ENCODE measurements at regions not wholly inside any gene's neighbourhood (a gene's known extent, or its start where the extent isn't known, plus 50 kb on each side); places are given as distances from the start of the nearest gene placed in this dataset.
"Not testable (repeated sequence)": the region's sequence is repeated elsewhere in the genome, so short reads cannot be mapped to it uniquely, and the experiment has no call there.

DNA sequence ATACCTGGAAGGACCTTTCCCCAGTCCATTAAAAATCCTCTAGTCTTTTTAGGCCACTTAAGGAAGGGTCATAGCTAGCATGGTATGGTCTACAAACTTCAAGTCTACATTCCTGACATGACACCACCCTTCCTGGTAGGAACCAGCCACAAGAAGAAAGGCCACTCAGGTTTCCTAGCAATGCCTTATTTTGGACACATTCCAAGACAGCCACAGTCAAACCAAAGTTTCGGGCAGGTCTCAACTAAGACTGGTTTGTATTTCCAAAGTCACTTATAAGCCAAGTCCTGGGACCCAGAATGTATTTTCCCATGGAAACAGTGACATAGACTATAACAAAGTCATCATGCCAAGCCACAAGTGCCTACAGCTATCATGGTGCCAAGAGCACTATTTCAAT lies 50.6 kb upstream of the SLC44A3 start:
- in situ Hi-C loops (cut with MboI; ENCODE audit: low pct_unique_long_range_greater_than_20kb, low sequenced_read_pairs), result no loop called here
- DNase-seq, result no peak

DNA sequence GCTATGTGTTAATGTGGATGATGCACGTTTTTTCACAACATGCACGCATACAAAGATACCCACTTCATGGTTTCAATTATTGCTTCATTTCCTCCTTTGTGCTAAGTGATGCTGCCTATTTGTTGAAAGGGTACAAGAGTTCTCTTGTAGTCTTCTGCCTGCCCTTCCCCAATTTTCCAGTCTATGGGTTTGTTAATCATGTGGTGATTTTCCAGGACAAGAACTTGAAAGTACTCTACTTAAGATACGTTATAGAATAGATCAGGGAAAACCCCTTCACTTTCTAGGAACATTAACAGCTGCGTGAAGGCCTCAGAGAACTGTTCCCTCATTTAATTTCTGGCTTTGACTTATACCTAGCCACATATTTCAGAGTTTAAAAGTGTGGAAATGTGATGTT lies 52.1 kb upstream of the SLC44A3 start:
- in situ Hi-C loops (cut with MboI; ENCODE audit: low pct_unique_long_range_greater_than_20kb, low sequenced_read_pairs), result no loop called here
- no peak for DNase-seq

DNA sequence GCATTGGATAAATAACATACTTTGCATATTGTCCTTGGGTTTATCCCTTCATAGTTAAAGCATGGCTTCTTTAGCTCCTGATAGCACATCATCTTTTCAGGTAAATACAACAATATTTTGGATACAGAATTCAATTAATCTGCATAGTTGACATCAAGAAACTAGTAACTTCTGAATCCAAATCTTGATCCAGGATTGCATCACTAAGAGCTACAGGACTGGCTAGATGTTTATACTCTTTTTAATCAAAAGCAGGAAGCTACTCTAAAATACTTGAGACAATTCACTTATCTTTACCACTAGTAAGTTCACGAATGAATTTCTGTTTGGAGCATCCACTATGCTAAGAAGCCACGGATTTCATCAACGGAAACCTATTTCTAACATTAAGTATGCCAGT lies 54.2 kb upstream of the SLC44A3 start:
- no peak for DNase-seq
- in situ Hi-C loops (cut with MboI; ENCODE audit: low pct_unique_long_range_greater_than_20kb, low sequenced_read_pairs), result no loop called here

DNA sequence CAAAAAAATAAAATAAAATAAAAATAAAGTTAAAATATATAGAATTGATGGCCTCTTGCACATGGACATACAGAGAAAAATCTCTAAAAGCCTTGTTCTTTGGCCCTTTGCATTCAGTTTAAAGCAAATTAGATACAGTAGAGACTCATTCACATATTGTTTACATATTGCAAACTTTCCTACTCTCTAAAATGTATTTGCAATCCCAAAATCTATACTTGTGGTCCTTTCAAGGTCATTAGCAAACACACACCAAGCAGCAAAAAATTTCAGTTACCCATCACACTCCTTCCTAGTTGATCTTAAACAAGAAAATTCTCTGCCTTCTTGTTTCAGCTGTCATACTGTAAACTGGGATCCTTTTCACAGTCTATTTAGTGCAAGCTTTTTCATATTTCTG lies 61.0 kb upstream of the SLC44A3 start:
- no peak for DNase-seq
- in situ Hi-C loops (cut with MboI; ENCODE audit: low pct_unique_long_range_greater_than_20kb, low sequenced_read_pairs), result no loop called here

DNA sequence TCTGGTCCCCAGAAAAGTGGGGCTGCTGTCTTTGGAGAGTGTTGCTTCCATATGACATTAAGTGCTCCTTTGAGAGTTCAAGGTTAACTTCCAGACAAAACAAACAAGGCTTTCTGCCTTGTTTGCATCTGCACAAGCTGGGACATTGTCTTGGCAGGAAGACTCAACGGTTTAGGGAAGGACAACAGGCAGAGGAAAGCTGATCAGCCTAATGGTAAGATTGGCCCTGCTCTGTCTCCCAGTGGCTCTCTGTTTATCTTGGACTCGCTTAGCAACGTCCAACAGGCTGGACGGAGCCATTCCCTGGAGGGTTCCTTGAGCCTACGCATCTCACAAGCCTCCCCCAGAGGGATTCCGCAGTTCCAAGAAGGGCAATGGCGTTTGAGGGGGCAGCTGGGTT lies 62.2 kb upstream of the SLC44A3 start:
- in situ Hi-C loops (cut with MboI; ENCODE audit: low pct_unique_long_range_greater_than_20kb, low sequenced_read_pairs), result no loop called here
- DNase-seq, result no peak

DNA sequence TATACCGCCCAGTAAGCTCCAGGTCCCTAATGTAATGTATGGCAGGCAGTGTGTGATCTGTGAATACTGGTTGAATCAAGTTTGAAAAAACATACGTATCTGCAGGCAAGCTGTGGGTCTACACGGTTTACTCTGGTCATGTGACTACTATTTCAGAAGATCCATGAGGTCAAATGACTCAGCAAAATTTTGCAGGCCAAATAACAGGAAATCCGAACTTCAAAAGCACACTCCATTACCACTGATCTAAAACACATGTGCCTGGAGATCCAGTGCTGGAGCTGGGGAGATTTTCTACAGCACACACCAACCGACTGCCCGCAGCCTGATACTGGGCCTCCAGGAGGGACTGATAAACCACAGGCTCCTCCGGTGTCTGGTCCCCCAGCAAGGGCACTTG lies 64.5 kb upstream of the SLC44A3 start:
- peak; percentile 98 for DNase-seq
- in situ Hi-C loops (cut with MboI; ENCODE audit: low pct_unique_long_range_greater_than_20kb, low sequenced_read_pairs), result no loop called here

DNA sequence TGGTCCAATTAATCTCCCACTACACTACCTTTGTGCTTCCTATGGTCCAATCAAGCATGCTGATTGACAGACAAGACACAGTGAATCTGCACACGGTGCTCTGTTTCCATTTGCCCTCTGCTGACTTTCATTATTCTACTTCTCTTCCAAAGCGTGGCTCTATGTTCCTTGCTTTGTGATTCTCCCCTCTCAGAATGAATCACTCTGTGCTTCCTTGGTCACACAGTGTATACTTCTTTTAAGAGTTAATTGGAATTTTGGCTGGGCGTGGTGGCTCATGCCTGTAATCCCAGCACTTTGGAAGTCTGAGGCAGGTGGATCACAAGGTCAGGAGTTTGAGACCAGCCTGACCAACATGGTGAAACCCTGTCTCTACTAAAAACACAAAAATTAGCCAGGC lies 65.1 kb upstream of the SLC44A3 start:
- DNase-seq; in situ Hi-C loops (cut with MboI; ENCODE audit: low pct_unique_long_range_greater_than_20kb, low sequenced_read_pairs): not testable (repeated sequence)

DNA sequence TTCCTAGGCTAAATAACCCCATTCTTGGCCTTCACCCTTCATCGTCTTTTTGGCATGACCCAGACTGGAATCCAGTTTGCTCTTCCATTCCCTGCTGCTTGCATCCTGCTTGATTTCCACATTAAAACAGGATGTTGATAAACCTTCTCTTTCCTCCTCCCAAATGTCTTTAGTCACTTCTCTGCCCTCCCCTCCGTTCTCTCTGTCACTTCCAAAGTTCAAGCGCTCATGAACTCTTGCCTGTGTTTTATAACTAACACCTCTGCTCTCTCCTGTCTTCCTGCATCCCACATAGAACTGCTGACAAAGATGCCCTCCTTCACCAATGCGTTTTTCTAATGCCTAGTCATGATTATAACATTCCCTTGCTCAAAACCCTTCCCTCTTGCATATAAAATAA lies 65.6 kb upstream of the SLC44A3 start:
- in situ Hi-C loops (cut with MboI; ENCODE audit: low pct_unique_long_range_greater_than_20kb, low sequenced_read_pairs), result no loop called here
- no peak for DNase-seq

DNA sequence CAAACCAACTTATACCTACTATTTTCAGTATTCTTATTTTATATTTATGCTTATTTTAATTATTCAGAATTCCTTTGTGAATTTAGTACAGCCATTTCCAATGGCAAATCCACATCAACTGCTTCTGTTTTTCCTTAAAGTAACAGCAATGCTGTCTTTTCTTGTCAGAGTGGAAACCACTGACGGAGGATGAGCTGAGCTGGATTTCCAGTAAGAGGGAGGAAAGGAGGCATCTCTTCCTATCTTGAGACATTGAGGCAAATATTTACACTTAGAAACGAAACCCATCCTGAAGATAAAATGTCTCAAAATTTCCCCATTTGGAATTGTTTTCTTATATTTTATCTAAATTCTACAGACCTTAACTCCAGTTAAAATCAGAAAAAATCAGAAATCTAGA lies 66.1 kb upstream of the SLC44A3 start:
- in situ Hi-C loops (cut with MboI; ENCODE audit: low pct_unique_long_range_greater_than_20kb, low sequenced_read_pairs), result no loop called here
- no peak for DNase-seq

DNA sequence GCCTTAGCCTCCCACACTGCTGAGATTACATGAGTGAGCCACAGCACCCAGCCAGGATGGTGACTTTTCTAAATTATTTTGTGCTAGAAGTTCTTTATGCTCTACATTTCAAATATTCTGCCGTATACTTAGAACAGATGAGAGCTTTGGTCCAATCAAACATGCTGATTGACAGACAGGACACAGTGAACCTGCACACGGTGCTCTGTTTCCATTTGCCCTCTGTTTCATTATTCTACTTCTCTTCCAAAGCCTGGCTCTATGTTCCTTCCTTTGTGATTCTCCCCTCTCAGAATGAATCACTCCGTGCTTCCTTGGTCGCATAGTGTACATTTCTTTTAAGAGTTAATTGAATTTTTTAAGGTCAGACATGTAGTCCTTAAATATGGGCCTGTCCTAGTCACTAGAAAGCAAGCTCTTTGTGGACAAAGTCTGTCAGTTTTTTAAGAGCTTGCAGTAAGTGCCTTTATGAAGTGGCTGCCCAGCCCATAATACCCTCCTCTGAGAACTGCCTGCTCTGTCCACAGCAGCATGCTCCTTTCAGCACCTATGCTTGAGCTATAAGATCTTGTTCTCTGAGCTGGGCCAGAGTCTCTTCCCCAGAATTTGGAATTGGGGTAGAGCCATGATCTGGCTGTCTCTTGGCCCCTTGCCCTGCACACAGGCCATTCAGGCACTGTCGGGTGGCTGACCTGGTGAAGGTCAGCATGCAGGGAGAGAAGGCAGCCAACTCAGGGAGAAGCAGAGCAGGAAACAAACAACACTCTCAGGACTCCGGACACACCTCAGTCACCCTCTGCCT lies 66.8 kb upstream of the SLC44A3 start:
- DNase-seq, result no peak
- in situ Hi-C loops (cut with MboI; ENCODE audit: low pct_unique_long_range_greater_than_20kb, low sequenced_read_pairs), result no loop called here

DNA sequence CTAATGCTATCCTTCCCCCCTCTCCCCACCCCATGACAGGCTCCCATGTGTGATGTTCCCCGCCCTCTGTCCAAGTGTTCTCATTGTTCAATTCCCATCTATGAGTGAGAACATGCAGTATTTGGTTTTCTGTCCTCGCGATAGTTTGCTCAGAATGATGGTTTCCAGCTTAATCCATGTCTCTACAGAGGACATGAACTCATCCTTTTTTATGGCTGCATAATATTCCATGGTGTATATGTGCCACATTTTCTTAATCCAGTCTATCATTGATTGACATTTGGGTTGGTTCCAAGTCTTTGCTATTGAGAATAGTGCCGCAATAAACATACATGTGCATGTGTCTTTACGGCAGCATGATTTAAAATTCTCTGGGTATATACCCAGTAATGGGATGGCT lies 68.7 kb upstream of the SLC44A3 start:
- DNase-seq; in situ Hi-C loops (cut with MboI; ENCODE audit: low pct_unique_long_range_greater_than_20kb, low sequenced_read_pairs): not testable (repeated sequence)

DNA sequence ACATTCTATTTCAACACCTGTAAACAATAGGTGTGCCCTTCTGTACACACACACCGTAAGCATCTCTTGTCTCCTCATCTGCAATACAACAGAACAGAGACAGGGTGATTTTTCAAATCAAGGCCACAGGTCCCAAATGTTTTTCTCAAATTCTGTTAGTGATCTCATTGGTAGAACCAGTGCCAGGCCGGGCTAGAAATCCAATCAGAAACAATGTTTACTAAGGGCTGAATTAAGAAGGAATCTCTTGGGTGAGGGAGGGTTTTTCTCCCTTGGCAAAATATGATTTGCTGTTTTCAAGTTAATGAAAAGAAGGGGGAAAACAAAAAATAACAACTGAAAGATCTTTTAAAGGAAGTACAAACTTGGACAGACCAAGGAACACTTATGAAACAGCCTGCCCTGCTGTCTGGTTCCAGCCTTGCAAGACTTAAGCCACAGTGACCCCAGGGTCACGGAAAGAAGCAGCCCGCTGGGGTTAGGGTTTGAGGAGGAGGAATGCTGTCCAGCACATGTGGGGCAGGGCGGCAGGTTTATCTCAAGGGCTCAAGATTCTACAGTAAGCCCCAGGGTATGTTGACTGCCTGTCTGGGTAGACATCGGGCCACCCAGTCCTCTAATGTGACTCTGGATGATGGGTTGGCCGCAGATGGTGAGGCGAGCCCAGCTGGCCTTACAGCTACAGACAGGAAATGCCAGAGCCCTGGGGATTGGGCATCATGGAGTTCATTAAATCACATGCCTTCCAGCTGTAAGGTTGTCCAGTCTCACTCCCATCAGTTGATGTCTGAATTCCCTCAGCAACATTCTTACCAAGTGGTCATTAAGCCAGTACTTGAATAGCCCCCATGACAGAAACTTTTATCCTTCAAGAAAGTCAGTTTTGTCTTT lies 73.3 kb upstream of the SLC44A3 start:
- DNase-seq, result no peak
- in situ Hi-C loops (cut with MboI; ENCODE audit: low pct_unique_long_range_greater_than_20kb, low sequenced_read_pairs), result no loop called here

DNA sequence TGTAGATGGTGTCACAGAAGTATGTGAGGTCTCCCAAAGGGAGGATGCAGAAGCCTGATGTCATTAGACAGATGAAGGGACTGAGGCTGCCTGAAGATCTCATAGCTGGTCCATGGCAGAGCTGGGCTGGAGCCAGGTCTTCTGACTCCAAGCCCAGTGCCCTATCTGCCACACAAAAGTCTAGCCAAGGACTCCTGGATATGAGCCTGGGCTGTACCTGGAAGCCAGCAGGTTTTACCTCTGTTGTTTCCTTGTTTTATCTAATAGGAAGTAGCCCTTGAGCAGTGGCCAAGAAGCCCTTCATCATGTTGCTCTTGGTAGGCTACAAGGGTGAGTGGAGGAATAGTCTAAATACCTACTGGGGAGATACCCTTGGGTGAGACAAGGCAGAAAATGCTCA lies 74.4 kb upstream of the SLC44A3 start:
- DNase-seq, result no peak
- in situ Hi-C loops (cut with MboI; ENCODE audit: low pct_unique_long_range_greater_than_20kb, low sequenced_read_pairs), result no loop called here

DNA sequence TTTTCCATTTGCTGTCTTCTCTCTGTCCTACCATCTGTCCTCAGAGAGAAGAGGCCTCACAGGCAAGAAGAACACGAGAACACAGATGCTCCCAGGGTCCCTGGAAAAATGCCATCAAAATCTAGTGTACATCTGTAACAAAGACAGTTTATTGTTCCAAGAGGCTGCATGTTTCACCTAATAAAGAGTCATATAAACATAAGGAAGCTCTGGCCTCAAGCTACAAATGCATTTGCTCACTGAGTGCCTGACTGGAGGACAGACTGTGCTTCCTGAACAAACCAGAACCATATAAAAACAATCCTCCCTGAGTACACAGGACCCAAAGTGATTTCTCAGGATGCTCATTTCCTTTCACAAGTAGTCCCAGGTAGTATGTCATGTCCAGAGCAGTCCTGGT lies 76.3 kb upstream of the SLC44A3 start:
- no peak for DNase-seq
- in situ Hi-C loops (cut with MboI; ENCODE audit: low pct_unique_long_range_greater_than_20kb, low sequenced_read_pairs), result no loop called here

DNA sequence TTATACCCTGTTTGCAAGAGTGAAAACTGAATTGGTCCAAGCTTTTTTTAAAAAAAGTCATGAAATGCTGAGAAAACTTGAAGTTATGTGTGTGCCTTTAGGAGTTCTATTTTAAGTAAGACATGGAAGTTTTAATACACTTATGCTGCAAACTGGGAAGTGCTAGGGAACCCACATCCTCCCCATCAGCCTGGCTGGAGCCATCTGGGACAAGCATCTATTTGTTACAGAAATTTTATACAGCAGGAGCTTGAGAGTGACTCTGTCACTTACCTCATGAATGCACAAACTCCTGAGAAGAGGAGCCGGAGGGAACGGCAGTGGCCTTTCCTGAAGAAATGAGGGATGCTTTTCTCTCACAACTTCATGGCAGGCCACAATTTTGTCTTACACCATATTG lies 78.2 kb upstream of the SLC44A3 start:
- in situ Hi-C loops (cut with MboI; ENCODE audit: low pct_unique_long_range_greater_than_20kb, low sequenced_read_pairs), result no loop called here
- no peak for DNase-seq

DNA sequence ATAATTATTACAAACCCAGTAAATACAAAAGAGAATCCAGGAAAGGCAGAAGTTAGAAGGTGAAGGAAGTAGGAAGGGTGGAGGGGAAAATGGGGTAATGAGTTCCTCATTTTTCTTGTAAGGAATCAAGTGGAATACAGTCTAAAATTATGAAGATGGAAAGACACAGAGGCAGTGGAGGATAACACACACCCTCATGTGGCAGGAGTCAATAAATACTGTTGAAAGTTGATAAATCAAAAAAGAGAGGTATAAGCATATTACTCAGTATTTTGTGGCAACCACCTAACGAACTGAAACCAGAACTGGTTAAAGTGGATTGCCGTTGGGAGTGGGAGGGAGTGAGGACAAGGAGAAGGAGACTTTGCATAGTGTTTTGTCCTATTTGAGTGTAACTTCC lies 78.6 kb upstream of the SLC44A3 start:
- in situ Hi-C loops (cut with MboI; ENCODE audit: low pct_unique_long_range_greater_than_20kb, low sequenced_read_pairs), result no loop called here
- peak; percentile 76 for DNase-seq

DNA sequence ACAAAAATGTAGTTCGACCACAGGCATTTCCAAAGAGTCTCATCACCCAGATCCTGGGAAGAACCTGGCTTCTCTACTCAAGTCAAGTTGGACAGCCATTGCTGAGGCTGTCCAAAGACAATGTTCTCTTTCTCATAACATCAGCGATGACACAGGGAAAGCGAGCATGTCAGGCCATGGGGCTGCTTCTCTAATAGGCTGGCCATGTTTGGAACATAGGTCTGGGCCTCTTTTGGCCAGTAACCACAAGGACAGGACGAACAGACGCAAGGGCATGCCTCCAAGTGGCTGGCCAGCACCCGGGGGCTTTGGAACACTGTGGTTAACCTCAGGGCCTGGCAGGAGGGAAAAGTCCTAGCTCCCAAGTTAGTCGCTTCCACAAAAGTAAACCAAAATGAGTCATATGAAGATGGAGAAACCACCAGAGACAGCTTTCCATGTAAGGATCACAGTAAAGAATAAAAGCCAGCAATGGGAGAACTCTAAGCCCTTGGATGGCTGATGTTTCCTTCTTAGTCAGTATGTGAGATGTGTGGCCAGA lies 80.6 kb upstream of the SLC44A3 start:
- DNase-seq, result peak; percentile 32
- in situ Hi-C loops (cut with MboI; ENCODE audit: low pct_unique_long_range_greater_than_20kb, low sequenced_read_pairs), result no loop called here

DNA sequence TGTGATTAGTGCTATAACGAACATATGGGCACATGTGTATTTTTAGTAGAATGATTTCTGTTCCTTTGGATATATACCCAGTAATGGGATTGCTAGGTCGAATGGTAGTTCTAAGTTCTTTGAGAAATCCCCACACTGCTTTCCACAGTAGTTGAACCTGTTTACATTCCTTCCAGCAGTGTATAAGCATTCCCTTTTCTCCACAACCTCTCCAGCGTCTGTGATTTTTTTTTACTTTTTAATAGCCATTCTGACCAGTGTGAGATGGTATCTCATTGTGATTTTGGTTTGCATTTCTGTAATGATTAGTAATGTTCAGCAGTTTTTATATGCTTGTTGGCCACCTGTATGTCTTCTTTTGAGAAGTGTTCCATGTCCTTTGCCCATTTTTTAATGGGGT lies 81.8 kb upstream of the SLC44A3 start:
- in situ Hi-C loops (cut with MboI; ENCODE audit: low pct_unique_long_range_greater_than_20kb, low sequenced_read_pairs), result no loop called here
- no peak for DNase-seq

DNA sequence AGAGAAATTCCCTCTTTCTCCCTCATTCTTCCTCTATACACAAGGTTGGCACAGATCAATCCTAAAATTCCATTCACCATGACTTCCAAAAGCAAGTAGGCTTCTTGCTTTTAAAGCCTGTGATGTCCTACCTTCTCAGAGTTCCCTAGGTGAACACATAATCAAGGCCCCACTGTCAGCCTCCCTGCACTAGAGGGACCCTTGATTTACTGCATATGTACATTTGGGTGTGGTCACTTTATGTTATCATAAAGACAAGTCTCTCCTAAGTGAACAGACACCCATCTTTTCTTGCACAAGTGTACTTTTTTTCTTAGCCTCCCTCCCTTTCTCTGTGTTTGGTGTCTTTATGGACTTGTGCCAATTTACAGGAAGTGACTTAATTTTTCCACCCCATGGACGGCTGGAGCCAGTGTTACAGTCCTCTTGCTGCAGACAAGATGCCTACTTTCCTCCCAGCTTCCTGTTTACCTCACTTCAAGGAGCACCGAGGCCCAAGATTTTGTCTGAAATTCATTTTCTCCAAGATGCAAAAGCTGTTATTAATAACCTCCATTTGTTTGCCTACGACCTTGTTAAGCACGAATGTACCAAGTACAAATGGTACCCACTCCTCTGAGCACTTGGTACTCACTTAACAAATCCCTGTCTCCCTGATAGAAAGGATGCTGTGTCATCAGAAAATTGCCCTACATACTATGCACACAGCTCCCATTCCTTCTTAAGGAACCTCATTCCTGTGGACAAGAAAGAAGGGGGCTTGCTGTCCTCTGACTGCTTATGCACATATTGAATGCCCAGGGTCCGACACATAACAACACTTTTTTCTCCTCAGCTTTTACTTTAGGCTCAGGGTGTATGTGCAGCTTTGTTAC lies 82.8 kb upstream of the SLC44A3 start:
- in situ Hi-C loops (cut with MboI; ENCODE audit: low pct_unique_long_range_greater_than_20kb, low sequenced_read_pairs), result no loop called here
- DNase-seq, result peak; percentile 76

All from KBM-7 (cell line).